ENCODE measurements at regions not wholly inside any gene's neighbourhood (a gene's known extent, or its start where the extent isn't known, plus 50 kb on each side); places are given as distances from the start of the nearest gene placed in this dataset.

DNA sequence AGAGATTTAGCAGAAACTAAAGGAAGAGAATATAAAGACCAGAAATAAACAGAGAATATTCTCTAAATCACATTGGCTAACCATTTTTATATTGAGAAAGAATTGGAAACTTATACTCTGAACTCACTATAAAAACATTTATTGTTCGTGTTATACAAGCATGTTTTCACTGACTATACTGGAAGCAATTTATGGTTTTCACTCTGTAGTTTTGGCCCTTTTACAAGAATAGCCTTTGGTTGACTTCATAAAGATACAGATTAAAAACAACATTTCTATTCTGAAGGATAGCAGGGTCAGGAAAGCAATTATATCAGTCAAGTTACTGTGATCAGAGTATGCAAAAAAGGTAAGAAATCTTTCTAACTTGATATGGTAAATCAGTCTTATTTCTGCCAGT is 965.7 kb upstream of the FAT3 start:
- no peak for TF ChIP-seq KAT7 (CRISPR knock-in tag; IDR thresholded peaks at IDR 0.05; ENCODE audit: borderline replicate concordance)
- TF ChIP-seq ZNF219 (CRISPR knock-in tag; IDR thresholded peaks at IDR 0.05; ENCODE audit: borderline replicate concordance): no peak
- no peak for TF ChIP-seq CTCF (IDR thresholded peaks at IDR 0.05)
- no peak for TF ChIP-seq MAX (CRISPR knock-in tag; IDR thresholded peaks at IDR 0.05)
- TF ChIP-seq, protein P1, sequence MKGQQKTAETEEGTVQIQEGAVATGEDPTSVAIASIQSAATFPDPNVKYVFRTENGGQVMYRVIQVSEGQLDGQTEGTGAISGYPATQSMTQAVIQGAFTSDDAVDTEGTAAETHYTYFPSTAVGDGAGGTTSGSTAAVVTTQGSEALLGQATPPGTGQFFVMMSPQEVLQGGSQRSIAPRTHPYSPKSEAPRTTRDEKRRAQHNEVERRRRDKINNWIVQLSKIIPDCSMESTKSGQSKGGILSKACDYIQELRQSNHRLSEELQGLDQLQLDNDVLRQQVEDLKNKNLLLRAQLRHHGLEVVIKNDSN (CRISPR knock-in tag; IDR thresholded peaks at IDR 0.05): no peak
- no peak for TF ChIP-seq CREB1 (CRISPR knock-in tag; IDR thresholded peaks at IDR 0.05)
- TF ChIP-seq, protein P2, sequence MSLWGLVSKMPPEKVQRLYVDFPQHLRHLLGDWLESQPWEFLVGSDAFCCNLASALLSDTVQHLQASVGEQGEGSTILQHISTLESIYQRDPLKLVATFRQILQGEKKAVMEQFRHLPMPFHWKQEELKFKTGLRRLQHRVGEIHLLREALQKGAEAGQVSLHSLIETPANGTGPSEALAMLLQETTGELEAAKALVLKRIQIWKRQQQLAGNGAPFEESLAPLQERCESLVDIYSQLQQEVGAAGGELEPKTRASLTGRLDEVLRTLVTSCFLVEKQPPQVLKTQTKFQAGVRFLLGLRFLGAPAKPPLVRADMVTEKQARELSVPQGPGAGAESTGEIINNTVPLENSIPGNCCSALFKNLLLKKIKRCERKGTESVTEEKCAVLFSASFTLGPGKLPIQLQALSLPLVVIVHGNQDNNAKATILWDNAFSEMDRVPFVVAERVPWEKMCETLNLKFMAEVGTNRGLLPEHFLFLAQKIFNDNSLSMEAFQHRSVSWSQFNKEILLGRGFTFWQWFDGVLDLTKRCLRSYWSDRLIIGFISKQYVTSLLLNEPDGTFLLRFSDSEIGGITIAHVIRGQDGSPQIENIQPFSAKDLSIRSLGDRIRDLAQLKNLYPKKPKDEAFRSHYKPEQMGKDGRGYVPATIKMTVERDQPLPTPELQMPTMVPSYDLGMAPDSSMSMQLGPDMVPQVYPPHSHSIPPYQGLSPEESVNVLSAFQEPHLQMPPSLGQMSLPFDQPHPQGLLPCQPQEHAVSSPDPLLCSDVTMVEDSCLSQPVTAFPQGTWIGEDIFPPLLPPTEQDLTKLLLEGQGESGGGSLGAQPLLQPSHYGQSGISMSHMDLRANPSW (CRISPR knock-in tag; conservative IDR thresholded peaks at IDR 0.05; ENCODE audit: low read depth): no peak
- TF ChIP-seq IRF2 (CRISPR knock-in tag; IDR thresholded peaks at IDR 0.05; ENCODE audit: borderline replicate concordance, low read depth): no peak
